ENCODE measurements at regions not wholly inside any gene's neighbourhood (a gene's known extent, or its start where the extent isn't known, plus 50 kb on each side); places are given as distances from the start of the nearest gene placed in this dataset.

DNA sequence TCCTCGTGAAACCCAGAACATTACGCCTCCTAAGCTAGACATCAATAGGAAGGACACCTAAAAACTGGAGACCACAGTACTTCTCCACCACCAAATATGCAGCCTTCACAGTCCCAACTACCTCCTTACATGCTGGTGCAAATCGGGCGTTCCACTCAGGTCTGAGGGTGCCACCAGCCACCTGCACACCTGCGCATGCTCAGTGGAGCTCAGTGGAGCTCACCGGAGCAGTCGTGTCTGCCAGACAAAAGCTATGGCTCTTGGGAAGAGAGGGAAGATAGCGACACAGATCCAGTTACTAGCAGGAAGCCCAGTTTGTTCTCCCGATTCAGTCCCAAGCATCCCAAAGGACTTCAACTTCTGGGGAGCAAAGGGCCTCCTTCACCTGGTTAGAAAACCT, 237.1 kb downstream of the TSHZ3 start:
- Histone ChIP-seq H3K27me3 (ENCODE audit: insufficient read depth, low read length) (no peaks in the 10 kb centered on the region), H2BK5ac (ENCODE audit: insufficient read length, low read length) (no peak overlapping the region), H2AFZ (ENCODE audit: low read length) (no peak overlapping the region), H2BK15ac (ENCODE audit: low read depth, low read length) (no peak overlapping the region), H2AK5ac (ENCODE audit: insufficient read length, low read length) (no peak overlapping the region), H3K9me3 (ENCODE audit: control insufficient read depth, low read depth, low read length) (no peaks in the 10 kb centered on the region), H3K18ac (ENCODE audit: insufficient read length, low read depth, low read length) (no peak overlapping the region), H3K4ac (ENCODE audit: low read depth, low read length) (no peak overlapping the region), H3K4me2 (ENCODE audit: insufficient read depth, insufficient read length, low read length) (no peak overlapping the region), H4K20me1 (ENCODE audit: control insufficient read depth, insufficient read depth, insufficient read length) (no peaks in the 10 kb centered on the region), H3K79me1 (ENCODE audit: insufficient read depth, low read depth, low read length, poor library complexity, severe bottlenecking) (no peaks in the 10 kb centered on the region), H3K27ac (ENCODE audit: insufficient read length, low read depth, low read length) (no peak overlapping the region), H3K56ac (ENCODE audit: insufficient read length, low read depth, low read length) (no peak overlapping the region), H3T11ph (ENCODE audit: low read length) (no peak overlapping the region), H4K91ac (ENCODE audit: insufficient read length, low read depth, low read length) (no peak overlapping the region), H4K5ac (ENCODE audit: insufficient read length, low read depth, low read length) (no peak overlapping the region), H2BK12ac (ENCODE audit: insufficient read length, low read depth, low read length) (no peak overlapping the region), H3K79me2 (ENCODE audit: insufficient read depth, low read length) (no peaks in the 10 kb centered on the region), H2BK20ac (ENCODE audit: low read depth, low read length, poor library complexity, severe bottlenecking) (no peak overlapping the region), H3K4me1 (ENCODE audit: insufficient read depth, low read length) (no peaks in the 10 kb centered on the region), H3K23ac (ENCODE audit: insufficient read length, low read depth, low read length) (no peak overlapping the region), H3K14ac (ENCODE audit: insufficient read depth, low read length) (peak overlapping the region; percentile 70; the same call in 1 of the 2 replicates), H2BK120ac (ENCODE audit: low read depth, low read length, poor library complexity, severe bottlenecking) (no peak overlapping the region), H3K23me2 (ENCODE audit: insufficient read length, low read depth, low read length, poor library complexity, severe bottlenecking) (no peaks in the 10 kb centered on the region), H3K9ac (ENCODE audit: extremely low read depth, insufficient read length, low read length) (no peak overlapping the region), H4K8ac (replicated peaks; ENCODE audit: insufficient read length, low read depth, low read length) (no peak overlapping the region)
- Mint-ChIP-seq H3K27me3 (ENCODE audit: low read depth) (peaks cover 4% of the 10 kb centered on the region; the same call in 1 of the 2 replicates), H3K4me1 (peaks cover 3 to 5% of the 10 kb centered on the region in 2 experiments; a peak in 3 of 4 replicates), H3K9me3 (no peaks in the 10 kb centered on the region), H3K27ac (no peak overlapping the region; a peak in 1 of 7 replicates), H3K4me3 (no peak overlapping the region), H3K36me3 (ENCODE audit: insufficient read depth in 1 of 3, low read depth in 3 of 3) (no peaks in the 10 kb centered on the region)
- TF ChIP-seq, protein P1, sequence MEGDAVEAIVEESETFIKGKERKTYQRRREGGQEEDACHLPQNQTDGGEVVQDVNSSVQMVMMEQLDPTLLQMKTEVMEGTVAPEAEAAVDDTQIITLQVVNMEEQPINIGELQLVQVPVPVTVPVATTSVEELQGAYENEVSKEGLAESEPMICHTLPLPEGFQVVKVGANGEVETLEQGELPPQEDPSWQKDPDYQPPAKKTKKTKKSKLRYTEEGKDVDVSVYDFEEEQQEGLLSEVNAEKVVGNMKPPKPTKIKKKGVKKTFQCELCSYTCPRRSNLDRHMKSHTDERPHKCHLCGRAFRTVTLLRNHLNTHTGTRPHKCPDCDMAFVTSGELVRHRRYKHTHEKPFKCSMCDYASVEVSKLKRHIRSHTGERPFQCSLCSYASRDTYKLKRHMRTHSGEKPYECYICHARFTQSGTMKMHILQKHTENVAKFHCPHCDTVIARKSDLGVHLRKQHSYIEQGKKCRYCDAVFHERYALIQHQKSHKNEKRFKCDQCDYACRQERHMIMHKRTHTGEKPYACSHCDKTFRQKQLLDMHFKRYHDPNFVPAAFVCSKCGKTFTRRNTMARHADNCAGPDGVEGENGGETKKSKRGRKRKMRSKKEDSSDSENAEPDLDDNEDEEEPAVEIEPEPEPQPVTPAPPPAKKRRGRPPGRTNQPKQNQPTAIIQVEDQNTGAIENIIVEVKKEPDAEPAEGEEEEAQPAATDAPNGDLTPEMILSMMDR (conservative IDR thresholded peaks at IDR 0.05) = no peak
- no CpG with 5 or more reads among the region's 9 CpGs for WGBS (ENCODE audit: extremely low coverage, insufficient read length, low lambda C conversion rate)
- DNase-seq = no peak

All from H9 (cell line).